ENCODE measurements at regions not wholly inside any gene's neighbourhood (a gene's known extent, or its start where the extent isn't known, plus 50 kb on each side); places are given as distances from the start of the nearest gene placed in this dataset.

- Histone ChIP-seq H3K4me1 (ENCODE audit: control insufficient read depth, low read length) (no peaks in the 10 kb centered on the region), H3K27ac (ENCODE audit: low read depth, low read length) (no peak overlapping the region), H3K9me3 (ENCODE audit: control insufficient read depth, insufficient read depth, low read length) (no peaks in the 10 kb centered on the region), H3K27me3 (ENCODE audit: control insufficient read depth, low read length) (no peaks in the 10 kb centered on the region), H3K4me3 (ENCODE audit: low read length) (no peak overlapping the region), H3K9me2 (replicated peaks; ENCODE audit: control insufficient read depth, low read length) (no peaks in the 10 kb centered on the region), H3K36me3 (ENCODE audit: control insufficient read depth, low read length) (no peaks in the 10 kb centered on the region), H3F3A (ENCODE audit: control insufficient read depth, insufficient read depth) (no peaks in the 10 kb centered on the region), H3K79me2 (ENCODE audit: control insufficient read depth, low read length) (no peaks in the 10 kb centered on the region), H3K4me2 (ENCODE audit: low read length) (no peak overlapping the region), H4K20me1 (ENCODE audit: control insufficient read depth, insufficient read depth, low read depth, low read length) (no peaks in the 10 kb centered on the region)
- TF ChIP-seq CTCF (IDR thresholded peaks at IDR 0.05; ENCODE audit: low read depth, low read length, poor library complexity, severe bottlenecking) (no peak), EZH2phosphoT487 (IDR thresholded peaks at IDR 0.05; ENCODE audit: borderline replicate concordance, low read length) (no peak)
Observed at GRCh38 chr1:5029136-5029535, 374.7 kb downstream of the AJAP1 start.

- Histone ChIP-seq H3K4me1 (ENCODE audit: control insufficient read depth, low read length) (no peaks in the 10 kb centered on the region), H3F3A (ENCODE audit: control insufficient read depth, insufficient read depth) (no peaks in the 10 kb centered on the region), H3K9me3 (ENCODE audit: control insufficient read depth, insufficient read depth, low read length) (no peaks in the 10 kb centered on the region), H3K4me3 (ENCODE audit: low read length) (no peak overlapping the region), H3K4me2 (ENCODE audit: low read length) (no peak overlapping the region), H3K79me2 (ENCODE audit: control insufficient read depth, low read length) (no peaks in the 10 kb centered on the region), H3K27me3 (ENCODE audit: control insufficient read depth, low read length) (no peaks in the 10 kb centered on the region), H4K20me1 (ENCODE audit: control insufficient read depth, insufficient read depth, low read depth, low read length) (no peaks in the 10 kb centered on the region), H3K9me2 (replicated peaks; ENCODE audit: control insufficient read depth, low read length) (no peaks in the 10 kb centered on the region), H3K36me3 (ENCODE audit: control insufficient read depth, low read length) (no peaks in the 10 kb centered on the region), H3K27ac (ENCODE audit: low read depth, low read length) (no peak overlapping the region)
- TF ChIP-seq CTCF (IDR thresholded peaks at IDR 0.05; ENCODE audit: low read depth, low read length, poor library complexity, severe bottlenecking) (no peak), EZH2phosphoT487 (IDR thresholded peaks at IDR 0.05; ENCODE audit: borderline replicate concordance, low read length) (no peak)
Observed at GRCh38 chr1:5012249-5012648, 357.8 kb downstream of the AJAP1 start.

- no peaks in the 10 kb centered on the region for H3K9me2 ChIP-seq (replicated peaks; ENCODE audit: control insufficient read depth, low read length)
- no peak overlapping the region for H3K4me3 ChIP-seq (ENCODE audit: low read length)
- no peaks in the 10 kb centered on the region for H3K36me3 ChIP-seq (ENCODE audit: control insufficient read depth, low read length)
- no peaks in the 10 kb centered on the region for H3K79me2 ChIP-seq (ENCODE audit: control insufficient read depth, low read length)
- no peak overlapping the region for H3K27ac ChIP-seq (ENCODE audit: low read depth, low read length)
- no peaks in the 10 kb centered on the region for H3K27me3 ChIP-seq (ENCODE audit: control insufficient read depth, low read length)
- H3K4me2 ChIP-seq (ENCODE audit: low read length): no peak overlapping the region
- no peaks in the 10 kb centered on the region for H3K9me3 ChIP-seq (ENCODE audit: control insufficient read depth, insufficient read depth, low read length)
- no peaks in the 10 kb centered on the region for H3K4me1 ChIP-seq (ENCODE audit: control insufficient read depth, low read length)
- no peaks in the 10 kb centered on the region for H3F3A ChIP-seq (ENCODE audit: control insufficient read depth, insufficient read depth)
- TF ChIP-seq CTCF (IDR thresholded peaks at IDR 0.05; ENCODE audit: low read depth, low read length, poor library complexity, severe bottlenecking) (no peak), EZH2phosphoT487 (IDR thresholded peaks at IDR 0.05; ENCODE audit: borderline replicate concordance, low read length) (no peak)
- H4K20me1 ChIP-seq (ENCODE audit: control insufficient read depth, insufficient read depth, low read depth, low read length): no peaks in the 10 kb centered on the region
Observed at GRCh38 chr1:5010656-5011055, 356.2 kb downstream of the AJAP1 start.

- no peaks in the 10 kb centered on the region for H3F3A ChIP-seq (ENCODE audit: control insufficient read depth, insufficient read depth)
- TF ChIP-seq CTCF (IDR thresholded peaks at IDR 0.05; ENCODE audit: low read depth, low read length, poor library complexity, severe bottlenecking) (no peak), EZH2phosphoT487 (IDR thresholded peaks at IDR 0.05; ENCODE audit: borderline replicate concordance, low read length) (no peak)
- no peaks in the 10 kb centered on the region for H3K9me3 ChIP-seq (ENCODE audit: control insufficient read depth, insufficient read depth, low read length)
- H3K4me1 ChIP-seq (ENCODE audit: control insufficient read depth, low read length): no peaks in the 10 kb centered on the region
- no peak overlapping the region for H3K4me3 ChIP-seq (ENCODE audit: low read length)
- H3K4me2 ChIP-seq (ENCODE audit: low read length): no peak overlapping the region
- no peaks in the 10 kb centered on the region for H4K20me1 ChIP-seq (ENCODE audit: control insufficient read depth, insufficient read depth, low read depth, low read length)
- no peaks in the 10 kb centered on the region for H3K36me3 ChIP-seq (ENCODE audit: control insufficient read depth, low read length)
- no peaks in the 10 kb centered on the region for H3K79me2 ChIP-seq (ENCODE audit: control insufficient read depth, low read length)
- no peak overlapping the region for H3K27ac ChIP-seq (ENCODE audit: low read depth, low read length)
- no peaks in the 10 kb centered on the region for H3K27me3 ChIP-seq (ENCODE audit: control insufficient read depth, low read length)
- no peaks in the 10 kb centered on the region for H3K9me2 ChIP-seq (replicated peaks; ENCODE audit: control insufficient read depth, low read length)
Observed at GRCh38 chr1:5010236-5010635, 355.8 kb downstream of the AJAP1 start.

Data from DOHH2 (cell line).